ENCODE measurements at regions not wholly inside any gene's neighbourhood (a gene's known extent, or its start where the extent isn't known, plus 50 kb on each side); places are given as distances from the start of the nearest gene placed in this dataset.

DNA sequence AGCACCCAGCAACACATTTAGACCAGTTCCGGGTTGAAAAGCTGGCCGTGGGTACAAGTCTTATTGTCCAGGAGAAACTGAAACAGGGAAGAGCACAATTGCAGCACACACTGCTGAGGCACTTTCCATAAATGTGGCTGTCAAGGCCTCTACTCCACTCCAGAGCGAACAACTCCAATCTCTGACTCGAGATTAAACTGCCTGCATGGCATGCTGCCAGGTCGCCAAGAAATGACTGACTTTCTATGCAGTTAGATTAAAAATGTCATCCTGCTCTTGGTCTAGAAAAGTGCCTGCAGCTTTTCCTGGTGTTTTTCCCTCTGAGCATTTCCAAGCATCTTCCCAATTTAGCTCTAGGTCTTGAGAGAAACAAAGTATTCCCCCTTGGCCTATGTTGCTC, 260.6 kb upstream of the EMCN start:
- TF ChIP-seq, protein P1, sequence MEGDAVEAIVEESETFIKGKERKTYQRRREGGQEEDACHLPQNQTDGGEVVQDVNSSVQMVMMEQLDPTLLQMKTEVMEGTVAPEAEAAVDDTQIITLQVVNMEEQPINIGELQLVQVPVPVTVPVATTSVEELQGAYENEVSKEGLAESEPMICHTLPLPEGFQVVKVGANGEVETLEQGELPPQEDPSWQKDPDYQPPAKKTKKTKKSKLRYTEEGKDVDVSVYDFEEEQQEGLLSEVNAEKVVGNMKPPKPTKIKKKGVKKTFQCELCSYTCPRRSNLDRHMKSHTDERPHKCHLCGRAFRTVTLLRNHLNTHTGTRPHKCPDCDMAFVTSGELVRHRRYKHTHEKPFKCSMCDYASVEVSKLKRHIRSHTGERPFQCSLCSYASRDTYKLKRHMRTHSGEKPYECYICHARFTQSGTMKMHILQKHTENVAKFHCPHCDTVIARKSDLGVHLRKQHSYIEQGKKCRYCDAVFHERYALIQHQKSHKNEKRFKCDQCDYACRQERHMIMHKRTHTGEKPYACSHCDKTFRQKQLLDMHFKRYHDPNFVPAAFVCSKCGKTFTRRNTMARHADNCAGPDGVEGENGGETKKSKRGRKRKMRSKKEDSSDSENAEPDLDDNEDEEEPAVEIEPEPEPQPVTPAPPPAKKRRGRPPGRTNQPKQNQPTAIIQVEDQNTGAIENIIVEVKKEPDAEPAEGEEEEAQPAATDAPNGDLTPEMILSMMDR (IDR thresholded peaks at IDR 0.05) = no peak
- TF ChIP-seq POLR2A (IDR thresholded peaks at IDR 0.05) = no peak
- no peak for TF ChIP-seq POLR2AphosphoS5 (IDR thresholded peaks at IDR 0.05)

All from breast epithelium (tissue), 3 donors.